ENCODE measurements at regions not wholly inside any gene's neighbourhood (a gene's known extent, or its start where the extent isn't known, plus 50 kb on each side); places are given as distances from the start of the nearest gene placed in this dataset.

GRCh38 chr2:83561592-83561991 is 897.5 kb downstream of the SUCLG1 start:
- intact Hi-C loops (cut with DNase I) = no loop called here
- no peaks in the 10 kb centered on the region for H3K27me3 ChIP-seq
- no peaks in the 10 kb centered on the region for H3K36me3 ChIP-seq
- H3K4me1 ChIP-seq = no peaks in the 10 kb centered on the region
- H3K27ac ChIP-seq = no peak overlapping the region
- no peak overlapping the region for H3K4me3 ChIP-seq
- TF ChIP-seq CTCF (IDR thresholded peaks at IDR 0.05) = no peak
- DNase-seq = no peak
- H3K9me3 ChIP-seq = no peaks in the 10 kb centered on the region
- no peak overlapping the region for H3K9ac ChIP-seq (ENCODE audit: low read depth in 2 of 2, low read length in 2 of 2)

DNA sequence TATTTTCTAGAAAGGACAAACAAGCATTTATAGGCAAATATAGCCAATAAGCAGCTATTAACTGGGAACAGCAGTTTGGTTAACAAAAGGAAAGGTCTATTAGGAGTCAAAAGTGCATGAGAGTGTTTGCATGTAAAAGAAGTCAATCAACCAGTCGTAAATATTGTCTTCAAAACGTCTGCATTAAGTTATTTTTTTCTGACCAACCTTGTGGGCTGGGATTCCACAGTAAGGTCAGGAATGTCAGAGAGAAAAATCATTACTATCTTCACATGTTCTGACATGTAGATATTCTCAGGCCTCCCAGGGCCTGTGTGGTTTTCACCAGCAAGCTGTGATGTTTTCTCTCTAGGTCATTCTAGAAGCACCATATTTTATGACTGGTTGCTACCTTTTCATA is 922.5 kb downstream of the SUCLG1 start:
- intact Hi-C loops (cut with DNase I) = no loop called here
- Histone ChIP-seq H3K4me1 (no peaks in the 10 kb centered on the region), H3K36me3 (no peaks in the 10 kb centered on the region), H3K27me3 (no peaks in the 10 kb centered on the region), H3K9me3 (no peaks in the 10 kb centered on the region), H3K27ac (no peak overlapping the region), H3K9ac (ENCODE audit: low read depth in 2 of 2, low read length in 2 of 2) (no peak overlapping the region), H3K4me3 (no peak overlapping the region)
- DNase-seq = no peak
- TF ChIP-seq CTCF (IDR thresholded peaks at IDR 0.05) = no peak

- no peak overlapping the region for H3K27ac ChIP-seq
- no peak overlapping the region for H3K4me3 ChIP-seq
- H3K9ac ChIP-seq (ENCODE audit: low read depth in 2 of 2, low read length in 2 of 2) = no peak overlapping the region
These were observed 924.7 kb downstream of the SUCLG1 start for GRCh38 chr2:83534416-83534815.

DNA sequence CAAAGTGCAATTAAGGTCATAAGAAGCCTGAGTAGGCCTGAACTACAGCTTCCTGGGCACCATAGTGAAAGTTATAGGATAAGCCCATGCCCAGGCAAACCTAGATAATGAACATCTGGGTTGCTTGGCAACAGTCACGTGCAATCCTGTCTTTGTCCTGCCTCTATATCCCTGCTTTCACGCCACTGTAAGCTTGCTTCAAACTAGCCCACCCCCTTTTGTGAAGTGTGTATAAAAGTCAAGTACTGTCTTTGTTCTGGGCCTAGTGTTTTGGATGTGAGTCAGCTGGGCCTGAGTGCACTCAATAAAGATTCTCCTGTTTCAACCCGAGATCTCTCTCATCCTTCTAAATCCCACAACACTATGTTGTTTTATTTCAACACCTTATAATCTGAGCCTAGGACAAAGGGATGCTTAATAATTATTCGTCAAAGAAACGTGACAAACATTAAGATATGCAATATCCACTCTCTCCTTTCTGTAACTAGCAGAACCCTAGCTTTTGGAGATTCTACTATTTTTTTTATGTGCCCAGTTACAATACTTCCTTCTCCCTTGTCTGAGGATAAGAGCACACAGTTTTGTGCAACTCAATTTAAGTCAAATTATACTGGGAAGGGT is 927.8 kb downstream of the SUCLG1 start:
- no peak for DNase-seq
- Histone ChIP-seq H3K27me3 (no peaks in the 10 kb centered on the region), H3K4me3 (no peak overlapping the region), H3K4me1 (no peaks in the 10 kb centered on the region), H3K36me3 (no peaks in the 10 kb centered on the region), H3K27ac (no peak overlapping the region), H3K9me3 (no peaks in the 10 kb centered on the region), H3K9ac (ENCODE audit: low read depth in 2 of 2, low read length in 2 of 2) (no peak overlapping the region)
- intact Hi-C loops (cut with DNase I) = no loop called here
- no peak for TF ChIP-seq CTCF (IDR thresholded peaks at IDR 0.05)

More at GRCh38 chr2:83534416-83534815, 924.7 kb downstream of the SUCLG1 start:
- Histone ChIP-seq H3K4me1 (no peaks in the 10 kb centered on the region), H3K27me3 (no peaks in the 10 kb centered on the region), H3K36me3 (no peaks in the 10 kb centered on the region), H3K9me3 (no peaks in the 10 kb centered on the region)
- no peak for TF ChIP-seq CTCF (IDR thresholded peaks at IDR 0.05)
- DNase-seq = no peak
- intact Hi-C loops (cut with DNase I) = no loop called here

DNA sequence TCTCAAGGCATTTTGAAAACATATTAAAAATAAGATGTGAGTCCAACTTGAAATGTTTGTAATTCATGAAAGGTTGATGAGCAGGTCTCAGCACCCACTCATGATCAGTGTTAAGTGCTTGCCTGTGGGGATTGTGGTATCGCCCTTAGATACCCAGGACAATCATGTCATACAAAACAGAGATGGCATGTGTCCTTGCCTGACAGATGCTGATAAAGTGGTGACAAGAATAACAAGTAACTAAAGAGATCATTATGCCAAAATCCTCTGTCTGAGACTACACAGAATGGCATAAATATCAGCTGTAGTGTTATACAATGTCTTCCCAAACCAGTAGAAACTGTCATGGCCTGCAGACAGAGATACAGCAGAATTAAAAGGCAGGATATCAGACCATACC is 930.3 kb downstream of the SUCLG1 start:
- no peak for TF ChIP-seq CTCF (IDR thresholded peaks at IDR 0.05)
- H3K4me3 ChIP-seq = no peak overlapping the region
- no peaks in the 10 kb centered on the region for H3K9me3 ChIP-seq
- no peaks in the 10 kb centered on the region for H3K4me1 ChIP-seq
- no peaks in the 10 kb centered on the region for H3K36me3 ChIP-seq
- H3K9ac ChIP-seq (ENCODE audit: low read depth in 2 of 2, low read length in 2 of 2) = no peak overlapping the region
- no peaks in the 10 kb centered on the region for H3K27me3 ChIP-seq
- H3K27ac ChIP-seq = no peak overlapping the region
- no peak for DNase-seq
- intact Hi-C loops (cut with DNase I) = no loop called here
